HG03460 (cell line): ENCODE measurements at regions not wholly inside any gene's neighbourhood (a gene's known extent, or its start where the extent isn't known, plus 50 kb on each side); places are given as distances from the start of the nearest gene placed in this dataset.
"Not testable (repeated sequence)": the region's sequence is repeated elsewhere in the genome, so short reads cannot be mapped to it uniquely, and the experiment has no call there.

Experiments used
- ATAC-seq: cut with Tn5 transposase; IDR thresholded peaks from one replicate; pipeline ENCODE4 v1.9.1; 2021; ENCODE audit not compliant: unreplicated experiment

DNA sequence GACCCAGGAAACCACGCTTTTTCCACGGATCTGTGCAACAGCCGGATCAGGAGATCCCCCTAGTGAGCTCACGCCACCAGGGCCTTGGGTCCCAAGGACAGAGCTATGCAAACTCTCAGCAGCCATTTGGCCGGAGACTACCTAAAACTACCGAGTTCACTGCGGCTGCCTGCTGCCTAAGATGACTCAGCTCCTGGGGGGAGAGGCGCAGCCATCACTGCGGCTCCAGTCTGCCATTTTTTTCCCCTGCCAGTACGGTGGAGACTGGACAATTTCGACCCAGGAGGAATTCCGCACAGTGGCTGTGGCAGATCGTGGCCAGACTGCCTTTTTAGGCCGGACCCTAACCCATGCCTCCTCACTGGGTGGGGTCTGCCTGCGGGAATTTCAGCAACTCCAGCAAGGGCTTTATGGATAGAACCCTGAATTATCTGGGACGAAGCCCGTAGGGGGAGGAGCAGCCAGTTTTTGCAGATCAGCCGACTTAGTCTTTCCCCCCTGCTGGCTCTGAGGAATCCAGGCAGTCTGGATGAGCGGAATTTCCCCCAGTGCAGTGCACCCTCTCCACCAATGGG, 424.9 kb upstream of the UBE2E3 start:
- ATAC-seq: no peak

DNA sequence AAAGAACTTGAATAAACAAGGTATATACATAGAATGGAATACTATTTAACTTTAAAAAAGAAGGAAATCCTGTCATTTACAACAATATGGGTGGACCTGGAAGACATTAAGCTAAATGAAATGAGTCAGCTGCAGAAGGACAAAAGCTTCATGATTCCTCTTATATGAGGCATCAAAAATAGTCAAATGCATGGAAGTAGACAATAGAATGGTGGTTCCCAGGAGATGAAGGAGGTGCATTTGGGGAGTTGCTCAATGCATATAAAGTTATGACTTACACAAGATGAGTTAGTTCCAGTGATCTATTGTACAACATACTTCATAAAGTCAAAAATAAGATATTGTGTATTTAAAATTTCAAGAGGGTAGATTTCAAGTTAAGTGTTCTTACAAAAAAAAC, 426.1 kb upstream of the UBE2E3 start:
- no peak for ATAC-seq

DNA sequence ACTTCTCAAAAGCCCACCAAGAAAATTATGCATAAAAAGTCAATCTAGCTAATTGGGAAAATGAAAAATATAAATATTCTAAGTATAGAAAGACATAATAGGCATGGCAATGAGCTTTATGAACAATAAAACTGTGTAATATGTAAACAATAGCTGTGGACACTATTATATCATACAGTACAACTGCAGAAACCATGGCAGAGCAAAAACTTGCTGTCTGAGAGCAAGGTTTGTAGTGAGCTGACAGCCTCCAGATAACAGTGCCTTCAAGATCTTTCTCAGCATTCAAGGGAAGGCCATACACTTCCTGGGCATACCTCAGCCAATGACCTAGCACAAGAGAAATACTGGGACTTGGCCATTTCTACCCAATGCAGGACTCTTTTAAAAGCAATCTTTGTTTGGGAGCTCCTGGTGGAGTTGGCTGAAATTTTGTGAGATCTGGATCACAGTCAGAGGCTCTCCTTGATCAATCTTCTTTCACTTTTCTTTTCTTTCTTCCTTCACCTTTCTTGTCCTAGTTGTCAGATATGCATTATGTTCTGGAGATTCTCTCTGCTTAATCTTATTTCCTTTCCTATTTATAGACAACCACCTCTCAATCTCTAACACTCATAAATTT, 427.2 kb upstream of the UBE2E3 start:
- no peak for ATAC-seq

DNA sequence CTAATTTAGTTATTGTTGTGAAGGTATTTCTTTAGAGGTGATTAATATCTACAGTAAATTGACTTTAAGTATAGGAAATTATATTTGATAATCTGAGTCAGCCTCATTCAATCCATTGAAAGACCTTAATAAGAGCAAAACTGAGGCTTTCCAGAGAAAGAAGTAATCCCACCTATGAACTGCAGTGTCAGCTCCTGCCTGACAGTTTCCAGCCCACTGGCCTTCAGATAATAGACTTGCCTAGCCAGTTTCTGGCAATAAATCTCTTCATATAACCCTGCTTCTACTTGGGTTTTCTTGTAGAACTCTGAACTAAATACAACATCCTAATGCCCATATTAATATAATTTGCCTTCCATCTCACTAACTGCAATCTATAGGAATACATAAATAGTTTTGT, 437.9 kb upstream of the UBE2E3 start:
- no peak for ATAC-seq

DNA sequence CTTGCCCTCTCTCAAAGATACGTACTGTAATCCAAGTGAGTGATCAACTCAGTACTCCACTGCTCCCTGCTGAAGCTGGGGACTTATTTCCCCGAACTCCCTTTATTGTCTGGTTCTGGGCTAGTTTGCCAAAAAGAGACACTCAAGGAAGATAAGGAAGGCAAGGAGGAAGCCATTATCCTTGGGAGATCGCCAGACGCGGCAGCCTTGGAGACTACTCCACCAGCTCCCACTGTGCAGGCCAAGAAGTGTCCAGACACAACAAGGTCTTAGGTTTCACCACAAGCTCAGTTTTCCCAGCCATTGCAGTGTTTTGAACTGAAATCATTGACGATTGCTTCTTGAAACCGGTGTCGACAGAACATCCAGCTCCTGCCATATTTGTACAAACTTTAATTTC, 439.6 kb upstream of the UBE2E3 start:
- no peak for ATAC-seq

DNA sequence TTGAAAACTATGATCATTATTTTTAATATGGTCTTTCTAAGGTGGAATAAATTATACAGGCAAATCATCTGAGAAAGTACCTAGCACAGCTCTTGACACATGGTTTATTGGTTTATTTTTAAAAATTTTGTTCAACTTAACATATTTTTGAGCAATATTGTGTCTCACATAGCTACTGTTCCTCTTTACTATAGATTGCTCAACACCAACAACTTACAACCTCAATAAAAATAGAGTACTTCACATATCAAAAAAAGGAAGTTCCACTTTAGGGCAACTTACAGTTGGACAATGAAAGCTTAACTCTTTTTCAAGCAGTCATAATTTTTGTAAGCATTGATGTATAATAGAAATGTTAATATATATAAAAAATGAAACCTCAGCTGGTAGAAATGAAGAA, 440.9 kb upstream of the UBE2E3 start:
- ATAC-seq: no peak

DNA sequence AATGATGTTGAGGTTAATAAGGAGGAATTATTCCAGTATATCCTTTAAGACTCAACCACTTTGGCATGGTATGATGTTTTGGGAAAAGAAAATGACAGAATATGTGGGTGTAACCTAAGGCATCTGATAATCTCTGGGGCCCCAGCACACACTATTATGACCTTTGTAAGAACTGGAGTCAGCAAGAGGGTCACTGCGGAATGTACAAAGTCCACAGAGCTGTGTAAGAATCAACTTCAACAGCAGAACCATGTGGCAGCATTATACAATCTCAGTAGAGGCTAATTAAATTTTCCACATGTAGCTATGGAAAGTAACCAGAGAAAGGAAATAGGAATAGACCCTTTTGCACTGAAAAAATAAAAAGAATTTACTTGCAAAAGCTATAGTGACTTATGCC, 445.1 kb upstream of the UBE2E3 start:
- no peak for ATAC-seq

DNA sequence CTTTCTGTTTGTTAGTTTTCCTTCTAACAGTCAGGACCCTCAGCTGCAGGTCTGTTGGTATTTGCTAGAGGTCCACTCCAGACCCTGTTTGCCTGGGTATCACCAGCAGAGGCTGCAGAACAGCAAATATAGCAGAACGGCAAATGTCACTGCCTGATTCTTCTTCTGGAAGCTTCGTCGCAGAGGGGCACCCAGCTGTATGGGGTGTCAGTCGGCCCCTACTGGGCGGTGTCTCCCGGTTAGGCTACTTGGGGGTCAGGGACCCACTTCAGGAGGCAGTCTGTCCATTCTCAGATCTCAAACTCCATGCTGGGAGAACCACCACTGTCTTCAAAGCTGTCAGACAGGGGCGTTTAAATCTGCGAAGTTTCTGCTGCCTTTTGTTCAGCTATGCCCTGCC, 448.6 kb upstream of the UBE2E3 start:
- not testable (repeated sequence) for ATAC-seq

DNA sequence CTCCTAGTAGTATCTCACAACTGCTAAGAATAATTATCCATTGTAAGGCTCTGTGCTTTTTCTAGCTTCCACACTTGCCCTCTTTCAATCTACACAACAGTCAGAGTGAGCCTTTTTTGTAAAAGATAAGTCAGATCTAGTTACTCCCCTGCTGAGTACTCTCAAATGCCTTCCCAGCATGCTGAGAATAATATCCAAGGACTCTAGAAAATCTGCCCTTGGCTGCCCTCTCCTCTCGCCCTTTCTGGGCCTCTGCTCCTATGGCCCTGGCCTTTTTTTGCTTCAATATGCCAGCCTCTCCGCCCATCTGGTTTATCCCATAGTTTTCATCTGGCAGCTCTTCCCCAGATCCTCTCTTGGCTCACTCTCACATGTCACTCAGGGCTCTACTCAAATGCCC, 455.9 kb upstream of the UBE2E3 start:
- no peak for ATAC-seq

DNA sequence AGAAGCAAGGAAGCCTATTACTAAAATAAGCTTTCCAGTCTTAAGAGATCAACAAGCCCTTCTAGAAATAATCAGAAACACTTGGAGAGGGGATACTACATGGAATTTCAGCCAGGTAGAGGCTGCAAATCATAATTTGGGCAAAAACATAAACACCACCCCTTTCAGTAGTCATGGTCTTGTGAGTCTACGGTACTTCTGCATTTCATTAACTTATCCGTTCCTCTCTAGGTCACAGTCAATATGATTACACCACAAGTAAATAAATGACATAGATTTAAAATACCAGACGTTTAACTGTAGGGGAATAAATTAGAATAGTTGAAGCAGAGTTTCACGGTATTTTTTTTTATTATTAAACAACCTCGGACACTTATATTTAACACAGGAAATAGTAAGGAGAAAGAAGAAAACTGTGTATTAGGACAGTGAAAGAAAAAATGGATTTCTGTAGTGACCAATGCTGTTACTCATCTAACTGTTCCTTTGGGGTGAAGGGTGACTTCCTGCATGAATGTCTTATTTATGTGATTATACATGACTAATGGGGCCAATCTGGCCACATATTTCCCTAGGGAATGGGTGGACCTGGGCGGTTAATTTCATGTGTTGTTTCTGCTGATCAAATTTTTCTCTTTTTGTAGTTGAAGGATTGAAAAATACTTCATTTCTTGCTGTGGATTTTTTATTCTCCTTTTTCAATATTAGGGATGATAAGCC, 456.6 kb upstream of the UBE2E3 start:
- ATAC-seq: no peak

DNA sequence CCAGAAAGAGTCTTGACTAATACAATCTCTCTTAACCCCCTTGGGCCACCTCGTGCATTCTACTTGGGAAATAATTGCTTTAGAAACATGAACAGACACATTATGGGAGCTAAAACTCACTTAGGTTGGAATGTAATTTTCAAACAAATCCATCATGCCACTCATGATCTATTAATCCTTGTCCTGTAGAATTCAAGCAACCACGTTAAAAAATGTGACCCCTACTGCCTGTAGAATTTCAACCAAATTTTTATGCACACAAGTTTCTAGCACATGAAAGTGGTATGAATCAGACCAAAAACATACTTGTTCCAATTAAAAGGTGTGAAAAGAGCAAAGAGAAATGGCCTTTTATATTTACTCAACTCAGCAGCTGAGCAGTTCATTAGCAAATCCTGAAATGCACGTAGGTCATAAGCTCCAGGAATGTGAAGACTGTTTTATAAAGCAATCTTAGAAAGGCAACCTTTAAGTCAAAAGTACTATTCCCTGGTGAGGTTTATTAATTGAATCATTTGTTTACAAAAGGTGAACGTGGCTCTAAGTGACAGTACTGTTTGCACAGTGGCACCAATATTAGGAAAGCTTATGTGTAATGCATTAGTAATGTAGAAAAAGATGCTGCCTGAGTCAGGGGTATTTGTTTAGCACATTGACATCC, 459.4 kb upstream of the UBE2E3 start:
- ATAC-seq: no peak

DNA sequence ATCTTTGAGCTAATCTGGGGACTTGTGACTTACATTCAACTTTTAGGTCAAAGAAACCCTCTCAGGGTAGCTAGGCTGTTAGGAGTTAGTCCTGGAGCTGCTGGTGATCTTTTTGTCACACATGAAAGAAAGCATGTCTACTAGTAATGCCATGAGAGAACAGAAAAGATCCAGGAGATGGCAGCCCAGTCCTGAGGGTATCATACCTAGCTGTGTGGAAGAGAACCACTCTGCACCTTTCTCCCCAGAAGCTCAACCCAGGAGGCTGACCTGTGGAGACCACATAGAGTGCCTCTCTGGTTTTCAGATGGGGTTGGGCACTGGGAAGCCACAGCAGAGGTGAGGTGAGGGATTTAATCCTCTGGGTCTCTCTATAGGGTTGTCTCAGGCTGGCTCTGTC, 460.2 kb upstream of the UBE2E3 start:
- ATAC-seq: no peak

DNA sequence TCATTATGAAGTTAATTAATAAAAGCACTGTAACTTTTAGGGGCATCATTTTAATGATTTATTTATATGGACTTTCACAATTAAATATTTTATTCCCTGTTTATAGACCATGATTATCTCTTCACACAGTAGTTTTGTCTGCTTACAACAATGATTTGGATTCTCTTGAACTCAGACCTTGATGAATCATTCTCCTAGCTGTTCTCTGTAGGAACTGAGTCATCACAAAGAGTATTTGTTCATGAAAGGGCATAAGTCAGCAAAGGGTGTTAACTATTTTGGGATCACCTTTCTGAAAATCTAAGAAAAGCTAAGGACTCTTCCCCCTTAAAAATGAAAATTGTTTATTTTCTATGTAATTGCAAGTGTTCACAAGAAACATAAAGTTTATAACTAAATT, 461.1 kb upstream of the UBE2E3 start:
- no peak for ATAC-seq

DNA sequence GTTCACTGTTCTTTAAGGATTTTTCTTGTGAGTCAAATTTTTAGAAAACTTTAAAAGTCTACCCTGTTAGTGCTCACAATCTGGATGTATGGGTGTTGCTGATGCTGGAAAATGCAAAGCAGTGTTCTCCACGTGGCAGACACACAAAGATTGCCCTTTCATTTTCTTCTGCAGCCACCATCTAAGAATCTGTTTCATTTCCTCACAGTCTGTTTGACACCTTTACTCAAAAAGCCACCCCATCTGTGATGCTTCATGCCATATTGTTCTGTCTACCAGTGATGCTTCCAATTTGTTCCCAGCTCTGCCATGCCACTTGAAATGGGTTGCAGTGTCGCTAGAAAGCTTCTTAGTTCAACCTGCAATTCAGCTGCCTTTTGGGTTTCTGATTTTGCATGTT, 464.2 kb upstream of the UBE2E3 start:
- no peak for ATAC-seq

DNA sequence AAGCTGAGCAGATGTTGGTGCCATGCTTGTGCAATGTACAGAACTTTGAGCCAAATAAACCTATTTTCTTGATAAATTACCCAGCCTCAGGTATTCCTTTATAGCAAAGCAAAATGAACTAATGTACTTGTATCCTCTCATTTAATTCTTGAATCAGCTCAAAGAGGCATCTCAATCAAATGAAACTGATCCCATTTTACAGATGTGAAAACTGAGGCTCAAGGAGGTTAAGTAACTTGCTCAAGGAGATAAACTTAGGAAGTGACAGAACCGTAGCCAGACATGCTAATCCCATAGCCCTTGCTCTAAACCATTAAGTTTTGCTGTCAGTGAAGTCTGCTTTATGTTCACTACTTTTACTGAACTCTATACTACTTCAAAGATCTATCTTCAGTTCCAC, 467.0 kb upstream of the UBE2E3 start:
- no peak for ATAC-seq

DNA sequence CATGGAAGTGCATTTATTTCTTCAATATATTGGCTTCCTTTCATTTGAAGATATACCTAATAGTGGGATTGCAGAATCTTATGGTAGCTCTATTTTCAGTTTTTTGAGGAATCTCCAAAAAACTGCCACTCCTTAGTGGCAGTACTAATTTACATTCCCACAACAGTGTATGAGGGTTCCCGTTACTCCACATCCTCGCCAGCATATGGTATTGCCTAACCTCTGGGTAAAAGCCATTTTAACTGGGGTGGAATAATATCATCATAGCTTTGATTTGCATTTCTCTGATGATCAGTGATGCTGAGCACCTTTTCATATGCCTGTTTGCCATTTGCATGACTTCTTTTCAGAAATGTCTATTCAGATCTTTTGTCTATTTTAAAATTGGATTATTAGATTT, 471.9 kb upstream of the UBE2E3 start:
- ATAC-seq: no peak

DNA sequence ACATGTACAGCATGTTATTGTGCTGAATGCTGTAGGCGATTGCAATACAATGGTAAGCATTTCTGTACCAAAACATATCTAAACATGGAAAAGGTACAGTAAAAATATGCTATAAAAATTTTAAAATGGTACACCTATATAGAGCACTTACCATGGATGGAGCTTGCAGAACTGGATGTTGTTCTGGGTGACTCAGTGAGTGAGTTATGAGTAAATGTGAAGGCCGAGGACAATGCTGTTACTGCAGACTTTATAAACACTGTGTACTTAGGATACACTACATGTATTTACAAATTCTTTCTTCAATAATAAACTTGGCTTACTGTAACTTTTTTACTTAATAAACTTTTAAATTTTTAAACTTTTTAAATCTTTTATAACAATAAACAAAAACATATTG, 473.4 kb upstream of the UBE2E3 start:
- ATAC-seq: no peak

DNA sequence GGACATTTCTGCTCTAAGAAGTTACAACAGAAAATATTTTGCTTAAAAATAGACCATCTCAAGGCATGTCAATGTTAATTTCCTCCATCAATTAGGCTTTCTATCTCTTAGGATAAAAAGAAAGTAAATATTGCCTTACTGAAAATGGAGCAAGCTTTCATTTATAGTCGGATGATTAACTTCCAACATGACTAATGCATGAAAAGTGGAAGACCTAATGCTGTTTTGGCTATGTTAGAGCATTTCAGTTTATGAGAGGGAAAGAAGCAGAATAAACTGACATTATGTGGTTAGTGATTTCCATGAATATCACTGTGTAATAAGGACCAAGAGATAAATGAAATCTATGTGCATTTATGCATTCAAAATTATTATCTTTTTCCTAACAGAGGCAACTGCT, 475.2 kb upstream of the UBE2E3 start:
- ATAC-seq: no peak

DNA sequence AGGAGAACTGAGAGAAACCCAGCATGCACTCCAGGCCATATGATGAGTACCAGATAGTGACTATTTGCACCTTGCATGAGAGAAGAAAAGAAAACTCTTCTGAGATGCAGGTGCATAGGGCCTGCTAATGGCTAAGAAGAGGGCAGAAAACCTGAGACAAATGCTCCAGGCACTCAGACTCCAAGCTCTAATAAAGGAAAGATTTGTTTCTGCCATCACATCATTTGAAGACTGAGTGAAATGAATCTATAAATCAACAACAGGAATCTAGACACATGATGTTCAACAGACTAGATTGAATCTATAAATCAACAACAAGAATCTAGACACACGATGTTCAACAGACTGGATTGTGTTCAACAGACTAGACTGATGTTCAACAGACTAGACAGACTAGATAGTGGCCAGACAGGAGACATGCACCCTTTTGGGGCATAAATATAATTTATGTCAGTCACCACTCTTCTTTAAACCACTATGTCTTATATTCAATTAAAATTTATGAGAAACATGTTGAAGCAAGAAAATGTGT, 482.7 kb upstream of the UBE2E3 start:
- no peak for ATAC-seq

DNA sequence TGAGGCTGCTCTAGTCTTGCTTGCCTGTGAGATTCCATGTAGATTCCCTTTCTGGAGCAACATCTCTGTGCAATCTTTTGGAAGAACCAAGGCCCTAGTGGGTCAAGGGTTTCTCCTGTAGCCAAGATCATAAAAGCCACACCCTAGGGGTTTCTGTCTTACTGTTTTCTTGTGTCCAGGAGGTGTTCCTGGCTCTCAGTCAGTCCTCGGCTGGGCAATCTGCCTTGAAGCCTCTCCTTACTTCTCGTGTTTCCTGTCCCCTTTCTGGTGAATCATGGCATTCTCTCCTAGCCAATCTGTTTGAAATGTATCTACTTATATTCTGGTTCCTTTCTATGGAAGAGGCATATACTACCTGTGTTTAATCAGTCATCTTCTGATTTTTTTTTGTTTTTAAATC, 484.8 kb upstream of the UBE2E3 start:
- no peak for ATAC-seq

DNA sequence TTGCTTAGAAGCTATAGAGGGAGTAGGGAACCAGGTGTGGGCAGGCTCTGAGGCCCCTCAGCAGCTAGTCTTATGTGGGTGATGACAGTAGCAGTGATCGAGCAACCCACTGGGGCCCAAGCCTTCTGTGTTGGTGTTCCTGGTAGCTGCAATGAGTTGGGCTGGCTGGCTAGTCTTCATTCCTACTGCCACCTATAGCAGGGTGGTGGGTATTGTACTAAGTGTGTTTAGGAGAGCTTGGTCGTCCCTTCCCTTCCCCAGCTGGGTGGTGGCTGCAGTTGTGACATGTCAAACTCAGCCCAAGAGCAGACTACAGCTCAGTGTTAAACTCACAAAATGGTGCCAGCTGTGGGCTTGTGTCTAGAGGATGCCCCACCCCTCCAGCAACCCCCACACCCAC, 486.1 kb upstream of the UBE2E3 start:
- ATAC-seq: no peak

DNA sequence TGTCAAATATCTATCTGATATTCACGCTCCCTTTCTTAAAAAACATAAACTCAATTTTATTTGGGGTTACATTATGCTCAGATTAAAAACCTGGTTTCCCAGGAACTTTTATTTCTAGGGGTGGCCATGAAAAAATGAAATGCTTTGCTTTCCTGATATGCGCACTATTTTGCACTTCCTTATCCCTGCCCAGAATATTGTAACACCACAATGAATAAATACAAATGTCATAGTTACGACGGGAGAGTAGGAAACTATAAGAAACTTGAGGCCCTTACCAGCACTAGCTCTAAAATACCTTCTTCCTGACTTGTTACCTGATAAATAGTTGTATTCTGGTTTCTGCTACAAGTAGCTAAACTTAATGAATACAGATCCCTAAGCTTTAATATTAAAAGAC, 475.6 kb upstream of the CWC22 start:
- ATAC-seq: no peak
